AG09319 (cell line): ENCODE measurements at regions not wholly inside any gene's neighbourhood (a gene's known extent, or its start where the extent isn't known, plus 50 kb on each side); places are given as distances from the start of the nearest gene placed in this dataset.
"Not testable (repeated sequence)": the region's sequence is repeated elsewhere in the genome, so short reads cannot be mapped to it uniquely, and the experiment has no call there.

Experiments
- DNase-seq: peaks from one replicate; pipeline ENCODE4 v3.0.0-alpha.2; 2010; ENCODE audit warnings: low read depth; ENCODE audit errors: extremely low read depth
- CTCF ChIP-seq: IDR thresholded peaks from 2 replicates; pipeline ENCODE4 v1.5.1; 2011; ENCODE audit warnings: low read depth, mild to moderate bottlenecking, inconsistent platforms, low read length, moderate library complexity

DNA sequence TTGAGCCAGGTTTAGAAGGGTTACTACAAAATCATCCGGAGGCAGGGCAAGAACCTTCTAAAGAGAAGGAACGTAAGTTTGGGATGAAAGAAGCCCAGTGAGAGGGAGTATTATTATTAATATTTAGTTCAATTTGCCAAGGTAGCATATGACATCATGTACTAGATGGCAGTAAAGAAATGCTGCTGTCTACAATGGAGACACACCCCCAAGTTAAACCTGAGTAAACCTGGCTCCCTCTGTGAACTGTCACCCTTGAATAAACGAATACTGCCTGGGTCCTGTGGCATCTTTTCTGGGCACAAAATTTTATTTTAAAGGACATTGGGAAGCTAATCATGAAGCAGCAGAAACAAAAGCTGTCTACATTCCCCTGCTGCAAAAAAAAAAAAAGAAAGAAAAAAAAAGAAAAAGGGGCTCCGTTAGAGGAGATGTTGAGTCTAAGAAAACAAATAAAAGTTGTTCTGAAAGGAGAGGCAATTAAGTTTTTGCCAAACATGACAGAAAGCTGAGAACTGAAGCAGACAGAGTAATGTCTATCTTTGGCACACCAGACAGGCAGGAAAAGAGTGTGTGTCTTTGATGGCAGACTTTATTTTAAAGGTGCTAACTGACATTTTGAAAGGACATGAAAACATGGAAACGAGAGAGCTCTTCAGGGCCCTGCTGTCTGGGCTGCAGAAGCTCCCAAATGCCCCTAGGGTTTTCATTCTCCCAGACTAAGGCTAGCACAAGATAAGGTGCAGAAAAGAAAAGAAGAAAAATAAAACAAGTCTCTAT, 557.7 kb upstream of the CHAC2 start:
- DNase-seq, result no peak
- no peak for TF ChIP-seq CTCF

GRCh38 chr2:53208815-53209214, 558.8 kb upstream of the CHAC2 start:
- no peak for TF ChIP-seq CTCF
- DNase-seq, result no peak

- not testable (repeated sequence) for DNase-seq
These were observed 561.4 kb upstream of the CHAC2 start for GRCh38 chr2:53206226-53206625.

DNA sequence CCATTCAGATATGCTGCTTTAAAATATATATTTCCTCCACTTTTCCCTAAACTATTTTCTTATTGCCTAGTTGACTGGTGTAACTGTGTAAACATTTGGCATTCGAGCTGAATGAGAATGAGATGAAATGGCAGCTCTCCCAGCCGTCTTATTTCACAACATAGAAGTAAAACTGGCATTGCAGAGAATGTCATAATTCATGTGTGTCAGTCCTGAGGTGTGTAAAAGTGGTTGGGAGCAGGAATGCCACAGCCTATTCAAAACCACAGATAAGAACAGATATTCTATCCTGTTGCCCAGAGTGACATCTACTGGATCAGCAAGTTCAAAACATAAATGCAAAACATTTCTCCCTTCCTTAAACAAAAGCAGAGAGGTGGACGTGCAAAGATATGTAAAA, 565.5 kb upstream of the CHAC2 start:
- DNase-seq, result peak; percentile 49
- peak; percentile 47 for TF ChIP-seq CTCF

GRCh38 chr2:53200072-53200471, 567.5 kb upstream of the CHAC2 start:
- TF ChIP-seq CTCF, result no peak
- DNase-seq, result no peak

DNA sequence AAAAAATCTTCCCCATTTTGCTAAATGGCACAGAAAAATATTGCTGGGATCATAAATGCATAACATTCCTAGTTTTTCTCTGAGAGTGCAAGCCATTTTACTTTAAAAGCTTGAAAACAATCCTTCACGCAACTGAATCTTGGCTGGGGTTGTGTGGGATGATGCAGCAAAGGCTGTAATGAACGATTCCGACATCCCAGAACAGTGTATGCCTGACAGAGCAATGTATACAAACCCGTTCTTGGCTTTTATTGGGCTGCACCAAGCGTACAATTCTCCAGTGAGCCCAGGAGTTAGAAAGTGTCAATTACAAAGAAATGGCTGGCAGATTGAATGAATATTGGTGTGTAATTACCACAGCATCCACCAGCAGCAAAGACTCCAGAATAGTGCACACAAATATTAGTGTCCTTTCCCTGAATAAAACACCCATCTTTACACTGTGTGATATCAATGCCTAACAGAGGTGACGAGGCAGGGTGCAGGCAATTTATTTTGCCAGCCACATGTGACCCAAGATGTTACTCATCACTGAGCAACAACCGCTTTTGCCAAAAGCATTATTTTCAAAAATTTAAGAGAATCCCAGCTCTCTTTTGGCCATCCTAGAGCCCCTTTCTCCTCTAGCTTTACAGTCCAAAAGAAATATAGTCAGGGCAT, 578.6 kb upstream of the CHAC2 start:
- no peak for DNase-seq
- TF ChIP-seq CTCF, result no peak

- TF ChIP-seq CTCF, result no peak
- no peak for DNase-seq
These were observed 584.0 kb upstream of the CHAC2 start for GRCh38 chr2:53183581-53183980.

DNA sequence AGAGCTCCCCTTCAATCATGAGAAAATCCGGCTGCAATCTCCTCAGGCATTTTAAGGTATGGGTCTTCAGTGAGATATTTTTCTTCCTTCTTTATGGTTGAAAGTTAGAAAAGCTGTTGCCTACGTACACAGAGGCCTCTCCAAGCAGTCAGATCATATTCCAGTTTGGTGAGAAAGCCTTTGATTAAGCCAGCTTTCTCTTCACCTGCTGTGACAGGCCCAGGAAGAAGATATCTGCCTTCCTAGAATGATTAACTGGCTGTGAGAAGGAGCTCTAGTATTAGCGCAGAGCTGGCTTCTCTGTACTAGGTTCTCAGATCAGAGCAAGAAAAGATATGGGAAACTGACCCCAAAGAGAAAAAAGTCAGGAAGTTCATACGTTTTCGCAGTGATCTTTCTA, 585.0 kb upstream of the CHAC2 start:
- TF ChIP-seq CTCF, result no peak
- DNase-seq, result no peak
